ENCODE measurements at regions not wholly inside any gene's neighbourhood (a gene's known extent, or its start where the extent isn't known, plus 50 kb on each side); places are given as distances from the start of the nearest gene placed in this dataset.
"Not testable (repeated sequence)": the region's sequence is repeated elsewhere in the genome, so short reads cannot be mapped to it uniquely, and the experiment has no call there.

- TF ChIP-seq RARB (CRISPR knock-in tag; IDR thresholded peaks at IDR 0.05); ZFP3 (CRISPR knock-in tag; IDR thresholded peaks at IDR 0.05); ESRRG (CRISPR knock-in tag; IDR thresholded peaks at IDR 0.05); TOX (CRISPR knock-in tag; IDR thresholded peaks at IDR 0.05; ENCODE audit: borderline replicate concordance); ARNTL (CRISPR knock-in tag; IDR thresholded peaks at IDR 0.05; ENCODE audit: borderline replicate concordance, low read depth); ZC3H10 (CRISPR knock-in tag; IDR thresholded peaks at IDR 0.05): not testable (repeated sequence)
- TF ChIP-seq, protein P1, sequence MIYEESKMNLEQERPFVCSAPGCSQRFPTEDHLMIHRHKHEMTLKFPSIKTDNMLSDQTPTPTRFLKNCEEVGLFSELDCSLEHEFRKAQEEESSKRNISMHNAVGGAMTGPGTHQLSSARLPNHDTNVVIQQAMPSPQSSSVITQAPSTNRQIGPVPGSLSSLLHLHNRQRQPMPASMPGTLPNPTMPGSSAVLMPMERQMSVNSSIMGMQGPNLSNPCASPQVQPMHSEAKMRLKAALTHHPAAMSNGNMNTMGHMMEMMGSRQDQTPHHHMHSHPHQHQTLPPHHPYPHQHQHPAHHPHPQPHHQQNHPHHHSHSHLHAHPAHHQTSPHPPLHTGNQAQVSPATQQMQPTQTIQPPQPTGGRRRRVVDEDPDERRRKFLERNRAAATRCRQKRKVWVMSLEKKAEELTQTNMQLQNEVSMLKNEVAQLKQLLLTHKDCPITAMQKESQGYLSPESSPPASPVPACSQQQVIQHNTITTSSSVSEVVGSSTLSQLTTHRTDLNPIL (CRISPR knock-in tag; IDR thresholded peaks at IDR 0.05; ENCODE audit: low read depth), result not testable (repeated sequence)
- TF ChIP-seq, protein P2, sequence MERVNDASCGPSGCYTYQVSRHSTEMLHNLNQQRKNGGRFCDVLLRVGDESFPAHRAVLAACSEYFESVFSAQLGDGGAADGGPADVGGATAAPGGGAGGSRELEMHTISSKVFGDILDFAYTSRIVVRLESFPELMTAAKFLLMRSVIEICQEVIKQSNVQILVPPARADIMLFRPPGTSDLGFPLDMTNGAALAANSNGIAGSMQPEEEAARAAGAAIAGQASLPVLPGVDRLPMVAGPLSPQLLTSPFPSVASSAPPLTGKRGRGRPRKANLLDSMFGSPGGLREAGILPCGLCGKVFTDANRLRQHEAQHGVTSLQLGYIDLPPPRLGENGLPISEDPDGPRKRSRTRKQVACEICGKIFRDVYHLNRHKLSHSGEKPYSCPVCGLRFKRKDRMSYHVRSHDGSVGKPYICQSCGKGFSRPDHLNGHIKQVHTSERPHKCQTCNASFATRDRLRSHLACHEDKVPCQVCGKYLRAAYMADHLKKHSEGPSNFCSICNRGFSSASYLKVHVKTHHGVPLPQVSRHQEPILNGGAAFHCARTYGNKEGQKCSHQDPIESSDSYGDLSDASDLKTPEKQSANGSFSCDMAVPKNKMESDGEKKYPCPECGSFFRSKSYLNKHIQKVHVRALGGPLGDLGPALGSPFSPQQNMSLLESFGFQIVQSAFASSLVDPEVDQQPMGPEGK (CRISPR knock-in tag; IDR thresholded peaks at IDR 0.05; ENCODE audit: borderline replicate concordance), result not testable (repeated sequence)
These were observed 443.8 kb downstream of the BRD1 start for GRCh38 chr22:49383909-49384308.

All from SK-N-SH treated with all-trans-retinoic acid at 6 μM for 48 hours (cell line).